NCI-H524 (cell line): ENCODE measurements at regions not wholly inside any gene's neighbourhood (a gene's known extent, or its start where the extent isn't known, plus 50 kb on each side); places are given as distances from the start of the nearest gene placed in this dataset.

Source experiments
- DNase-seq, 2 experiments: peaks; one replicate each; lab custom pipeline; 2025; lab: John Stamatoyannopoulos, UW

- DNase-seq: no peak
Measured at GRCh38 chr17:13086142-13086769, 68.4 kb upstream of the ELAC2 start.

GRCh38 chr17:13085578-13085977 is 67.8 kb upstream of the ELAC2 start:
- no peak for DNase-seq

- no peak for DNase-seq
Measured at GRCh38 chr17:13084420-13084819, 66.6 kb upstream of the ELAC2 start.

- DNase-seq: no peak
Measured at GRCh38 chr17:13078591-13079385, 61.0 kb upstream of the ELAC2 start.

- DNase-seq: no peak
Measured at GRCh38 chr17:13076905-13077304, 59.1 kb upstream of the ELAC2 start.

GRCh38 chr17:13074026-13074425 is 56.2 kb upstream of the ELAC2 start:
- DNase-seq: no peak

- DNase-seq: no peak
Measured at GRCh38 chr17:13073018-13073417, 55.2 kb upstream of the ELAC2 start.

GRCh38 chr17:13070732-13071131 is 52.9 kb upstream of the ELAC2 start:
- DNase-seq: no peak

GRCh38 chr17:13067629-13068303 is 49.9 kb upstream of the ELAC2 start:
- DNase-seq: no peak
